Heart left ventricle (tissue), 13 donors: ENCODE measurements at regions not wholly inside any gene's neighbourhood (a gene's known extent, or its start where the extent isn't known, plus 50 kb on each side); places are given as distances from the start of the nearest gene placed in this dataset.

Experiments
- POLR2A ChIP-seq, 2 donors: fragments of 450-650 bp; IDR thresholded peaks; one replicate each; pipeline ENCODE4 v1.6.1; 2017; ENCODE audit warnings: antibody characterized with exemption in 2 of 2, mild to moderate bottlenecking in 2 of 2, moderate library complexity in 2 of 2
- TF ChIP-seq, protein P1 (sequence below), 12 donors: fragments of 200-600 bp; sonication (generic) in 4 of 12; IDR thresholded peaks; one replicate each; pipeline versions ENCODE4 v1.5.0 to v1.8.0; 2018 to 2022; ENCODE audit warnings: antibody characterized with exemption in 12 of 12, mild to moderate bottlenecking in 5 of 12
- donor health status: ischemic (EF 13 %, LVEDD 7.1; RV severe dilation, severe dysfunction).
- donor health status: DM: no; HTN: yes; CAD: no.
- donor health status: DM: no; HTN: no; CAD: no.
- donor health status: ischemic (EF 25% LVEDD 6.9; RV normal size, moderate dysfunction).
- donor health status: ischemic (EF 25% LVEDD 5.7; RV mildly dilated, moderate dysfunction).
- donor health status: ischemic (EF 35%, LVEDD 5.7; RV mildly dilated, moderate dysfunction).
- donor health status: nonischemic (EF 11% LVEDD 7.7; RV severe dilation, severe dysfunction).
- donor health status: DM: yes; HTN: yes; CAD: no.
- donor health status: PGD.
- donor health status: ischemic (EF 29% LVEDD 5.4; RV normal size, mild dysfunction).
- donor health status: nonischemic (EF 23%, LVEDD 6.1; RV moderate dilation, normal function).

DNA sequence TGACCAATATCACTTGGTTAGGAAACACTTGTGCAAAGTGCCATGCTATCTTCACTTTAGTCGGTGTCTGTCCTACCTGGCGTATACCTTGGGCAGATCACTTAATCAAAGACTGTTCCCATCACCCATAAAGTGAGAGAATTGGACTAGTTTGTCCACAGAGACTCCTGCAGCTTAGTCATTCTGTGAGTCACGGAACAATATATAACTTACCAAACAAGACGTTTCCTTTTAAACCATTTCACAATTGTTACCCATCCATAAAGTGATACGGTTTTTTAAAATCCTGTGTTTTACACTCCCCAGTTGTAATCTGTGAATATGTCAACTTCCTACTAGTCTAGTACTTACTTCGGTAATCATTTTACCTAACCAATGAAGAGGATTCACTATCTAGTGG lies 499.3 kb upstream of the SMIM21 start:
- TF ChIP-seq, protein P1, sequence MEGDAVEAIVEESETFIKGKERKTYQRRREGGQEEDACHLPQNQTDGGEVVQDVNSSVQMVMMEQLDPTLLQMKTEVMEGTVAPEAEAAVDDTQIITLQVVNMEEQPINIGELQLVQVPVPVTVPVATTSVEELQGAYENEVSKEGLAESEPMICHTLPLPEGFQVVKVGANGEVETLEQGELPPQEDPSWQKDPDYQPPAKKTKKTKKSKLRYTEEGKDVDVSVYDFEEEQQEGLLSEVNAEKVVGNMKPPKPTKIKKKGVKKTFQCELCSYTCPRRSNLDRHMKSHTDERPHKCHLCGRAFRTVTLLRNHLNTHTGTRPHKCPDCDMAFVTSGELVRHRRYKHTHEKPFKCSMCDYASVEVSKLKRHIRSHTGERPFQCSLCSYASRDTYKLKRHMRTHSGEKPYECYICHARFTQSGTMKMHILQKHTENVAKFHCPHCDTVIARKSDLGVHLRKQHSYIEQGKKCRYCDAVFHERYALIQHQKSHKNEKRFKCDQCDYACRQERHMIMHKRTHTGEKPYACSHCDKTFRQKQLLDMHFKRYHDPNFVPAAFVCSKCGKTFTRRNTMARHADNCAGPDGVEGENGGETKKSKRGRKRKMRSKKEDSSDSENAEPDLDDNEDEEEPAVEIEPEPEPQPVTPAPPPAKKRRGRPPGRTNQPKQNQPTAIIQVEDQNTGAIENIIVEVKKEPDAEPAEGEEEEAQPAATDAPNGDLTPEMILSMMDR (IDR thresholded peaks at IDR 0.05), result no peak
- TF ChIP-seq POLR2A (IDR thresholded peaks at IDR 0.05), result no peak
